ENCODE measurements at regions not wholly inside any gene's neighbourhood (a gene's known extent, or its start where the extent isn't known, plus 50 kb on each side); places are given as distances from the start of the nearest gene placed in this dataset.

DNA sequence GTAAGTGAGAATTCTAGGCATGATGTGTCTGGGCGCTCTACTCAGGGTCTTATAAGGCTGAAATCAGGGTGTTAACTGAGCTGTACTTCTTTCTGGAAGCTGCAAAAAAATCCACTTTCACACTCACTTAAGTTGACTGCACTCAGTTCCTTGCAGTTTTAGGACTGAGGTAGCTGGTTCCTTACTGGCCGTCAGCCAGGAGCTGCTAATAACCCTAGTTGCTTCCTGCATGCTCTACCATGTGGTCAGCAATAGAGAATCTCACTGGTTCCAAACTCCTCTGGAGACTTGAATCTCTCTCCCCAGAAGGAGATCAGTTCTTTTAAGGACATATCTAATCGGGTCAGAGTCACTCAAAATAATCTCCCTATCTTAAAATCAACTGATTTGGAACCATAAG, 911.2 kb downstream of the EFNA5 start:
- TF ChIP-seq CTCF (conservative IDR thresholded peaks at IDR 0.05) (no peak), ZFX (IDR thresholded peaks at IDR 0.05) (no peak)
